Lower leg skin (tissue), 4 donors: ENCODE measurements at regions not wholly inside any gene's neighbourhood (a gene's known extent, or its start where the extent isn't known, plus 50 kb on each side); places are given as distances from the start of the nearest gene placed in this dataset.
"Not testable (repeated sequence)": the region's sequence is repeated elsewhere in the genome, so short reads cannot be mapped to it uniquely, and the experiment has no call there.

ENCODE experiments used
- DNase-seq, 2 donors: peaks; one replicate each; pipeline ENCODE4 v3.0.0-alpha.2; 2019; ENCODE audit warnings: low spot score in 2 of 2
- H3K4me3 ChIP-seq: fragments of 200-600 bp; sonication (generic); 2 replicates; pipeline ENCODE4 v1.5.1; 2017; ENCODE audit warnings: mild to moderate bottlenecking, low read depth; ENCODE audit not compliant: poor library complexity, severe bottlenecking
- CTCF ChIP-seq, 3 donors: fragments of 450-650 bp; IDR thresholded peaks; one replicate each; pipeline ENCODE4 v1.5.1; 2016; ENCODE audit warnings: antibody characterized with exemption in 3 of 3, mild to moderate bottlenecking in 3 of 3, moderate library complexity in 2 of 3
- POLR2A ChIP-seq, 2 donors: fragments of 450-650 bp; IDR thresholded peaks; one replicate each; pipeline ENCODE4 v1.6.1; 2016 to 2017; ENCODE audit warnings: antibody characterized with exemption in 2 of 2, mild to moderate bottlenecking in 1 of 2, moderate library complexity in 1 of 2
- WGBS, 2 donors: methylation state at CpG; one replicate each; pipeline ENCODE4 v1.1.5; 2018; 5-methylcytosine and 5-hydroxymethylcytosine counted together
- intact Hi-C: fragments of 100-400 bp; cut with DNase I; formaldehyde crosslinking; loops from one replicate; pipeline ENCODE4 v1.15.0; 2023; ENCODE audit warnings: low total_unique reads

DNA sequence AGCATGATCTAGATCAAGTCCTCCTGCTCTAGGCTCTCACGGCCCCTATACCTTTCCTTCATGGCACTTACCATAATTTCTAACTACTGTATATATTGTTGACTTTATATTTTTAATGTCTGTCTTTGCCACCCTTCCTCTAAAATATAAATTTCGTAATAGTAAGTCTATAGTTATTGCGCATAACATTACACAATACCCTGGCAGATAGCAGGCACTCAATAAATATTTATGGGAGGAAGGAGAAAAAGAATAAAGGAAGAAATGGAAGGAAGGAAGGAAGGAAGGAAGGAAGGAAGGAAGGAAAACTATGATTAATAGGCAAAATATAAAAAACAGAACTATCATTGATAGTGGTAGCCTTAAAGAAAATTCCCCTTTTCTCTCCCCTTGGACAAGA, 190.3 kb upstream of the LMCD1 start:
- WGBS, 2 donors = 91 to 92% methylated on average over 3 of the region's 3 CpGs
- TF ChIP-seq POLR2A (IDR thresholded peaks at IDR 0.05) (no peak), CTCF (IDR thresholded peaks at IDR 0.05) (no peak)
- H3K4me3 ChIP-seq = no peak overlapping the region
- intact Hi-C loops = no loop called here
- no peak for DNase-seq

GRCh38 chr3:8312685-8313084, 188.9 kb upstream of the LMCD1 start:
- intact Hi-C loops = no loop called here
- no peak for TF ChIP-seq CTCF (IDR thresholded peaks at IDR 0.05)
- no peak for TF ChIP-seq POLR2A (IDR thresholded peaks at IDR 0.05)
- DNase-seq = no peak
- H3K4me3 ChIP-seq = no peak overlapping the region

GRCh38 chr3:8313560-8314267, 187.9 kb upstream of the LMCD1 start:
- WGBS, 2 donors = 78 to 80% methylated on average over 5 of the region's 5 CpGs
- intact Hi-C loops = no loop called here
- no peak for DNase-seq
- TF ChIP-seq CTCF (IDR thresholded peaks at IDR 0.05) = no peak
- no peak for TF ChIP-seq POLR2A (IDR thresholded peaks at IDR 0.05)
- no peak overlapping the region for H3K4me3 ChIP-seq

DNA sequence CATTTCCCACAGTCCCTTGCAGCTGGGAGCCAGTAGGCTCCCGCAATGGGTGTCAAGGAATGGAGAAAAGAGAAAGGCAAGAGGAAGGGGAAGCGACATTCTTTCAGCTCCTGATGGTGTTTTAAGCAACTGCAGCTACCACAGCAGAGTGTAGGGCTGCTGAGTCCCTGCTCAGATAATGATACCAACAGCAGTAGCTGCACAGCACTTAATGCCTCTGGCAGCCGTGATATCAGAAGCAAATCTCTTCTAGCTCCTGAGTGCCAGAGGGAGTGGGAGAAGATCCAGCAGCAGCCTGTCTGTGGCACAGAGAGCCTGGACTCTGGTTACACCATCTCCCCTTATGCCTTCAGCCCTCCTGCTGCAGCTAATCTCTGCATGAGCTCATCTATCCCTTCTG, 186.1 kb upstream of the LMCD1 start:
- WGBS, 2 donors = 78 to 79% methylated on average over 3 of the region's 3 CpGs
- intact Hi-C loops = not testable (repeated sequence)

GRCh38 chr3:8317661-8318649, 183.7 kb upstream of the LMCD1 start:
- DNase-seq = no peak
- no peak overlapping the region for H3K4me3 ChIP-seq
- WGBS, 2 donors = 77 to 80% methylated on average over 8 of the region's 8 CpGs
- TF ChIP-seq CTCF (IDR thresholded peaks at IDR 0.05) (no peak), POLR2A (IDR thresholded peaks at IDR 0.05) (no peak)
- intact Hi-C loops = no loop called here

More for the DNA sequence above, 186.1 kb upstream of the LMCD1 start:
- not testable (repeated sequence) for H3K4me3 ChIP-seq, DNase-seq

DNA sequence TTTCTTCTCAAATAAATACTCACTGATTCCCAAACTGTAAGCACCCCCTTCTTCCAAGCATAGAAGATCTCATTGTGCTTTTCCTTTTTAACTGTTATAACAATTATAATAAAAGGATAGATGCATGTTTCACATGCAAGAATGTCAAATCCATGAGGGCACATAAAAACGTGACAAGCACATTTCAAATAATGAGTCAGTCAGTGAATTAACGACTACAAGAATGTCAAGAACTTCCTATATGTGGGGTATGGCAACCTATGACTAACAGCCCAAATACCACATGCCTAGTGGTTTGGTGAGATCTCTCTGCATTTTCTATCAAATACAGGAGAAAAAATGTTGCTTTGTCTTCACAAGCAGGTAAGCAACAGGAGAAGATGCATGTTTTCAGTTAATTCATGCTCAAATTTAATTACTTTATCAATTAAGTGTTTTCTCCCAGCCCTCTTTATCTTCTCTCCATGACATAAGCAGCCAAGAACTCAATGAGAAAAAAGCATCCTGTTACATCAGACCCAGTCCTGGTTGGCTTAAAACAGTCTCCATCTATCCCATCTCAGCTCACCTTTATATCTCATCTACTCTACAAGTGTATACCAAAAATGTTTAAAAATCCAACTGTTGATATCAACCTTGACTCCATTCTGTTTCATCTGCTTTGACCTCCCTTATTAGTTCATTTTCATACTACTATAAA, 181.5 kb upstream of the LMCD1 start:
- no peak for TF ChIP-seq CTCF (IDR thresholded peaks at IDR 0.05)
- no peak for DNase-seq
- no peak overlapping the region for H3K4me3 ChIP-seq
- WGBS, 2 donors = 21 to 31% methylated on average over 2 of the region's 2 CpGs
- intact Hi-C loops = no loop called here
